Spleen (tissue), 7 donors: ENCODE measurements at regions not wholly inside any gene's neighbourhood (a gene's known extent, or its start where the extent isn't known, plus 50 kb on each side); places are given as distances from the start of the nearest gene placed in this dataset.

Experiments
- CTCF ChIP-seq, 11 experiments: fragments of 200-600 bp in 7 of 11; fragments of 450-650 bp in 4 of 11; sonication (generic) in 4 of 11; IDR thresholded peaks in 8 of 11; conservative IDR thresholded peaks in 3 of 11; 1 replicate in 7 of 11; 2 replicates in 4 of 11; pipeline versions ENCODE4 v1.4.0 to v1.8.0; 2016 to 2021; ENCODE audit warnings: antibody characterized with exemption in 11 of 11, inconsistent platforms in 4 of 11, mild to moderate bottlenecking in 1 of 11
- POLR2A ChIP-seq, 3 donors: fragments of 450-650 bp; IDR thresholded peaks; one replicate each; pipeline ENCODE4 v1.5.1; 2017; ENCODE audit warnings: antibody characterized with exemption in 3 of 3, mild to moderate bottlenecking in 1 of 3
- POLR2AphosphoS5 ChIP-seq, 3 donors: sonication (generic); formaldehyde crosslinking; IDR thresholded peaks; one replicate each; pipeline ENCODE4 v1.5.1; 2017; ENCODE audit warnings: antibody characterized with exemption in 3 of 3
- donor health status: DM: no; HTN: no; CAD: no; lungs with moderate emphysema.
- donor health status: DM: no; HTN: no; CAD: no.
- donor health status: DM: no; HTN: no; CAD: no.

- TF ChIP-seq CTCF (IDR thresholded peaks at IDR 0.05 in 8 of 11, conservative IDR thresholded peaks at IDR 0.05 in 3 of 11) (no peak), POLR2A (IDR thresholded peaks at IDR 0.05) (no peak), POLR2AphosphoS5 (IDR thresholded peaks at IDR 0.05) (no peak)
Measured at GRCh38 chr6:168896321-168896720, 357.3 kb downstream of the THBS2 start.
